ENCODE measurements at regions not wholly inside any gene's neighbourhood (a gene's known extent, or its start where the extent isn't known, plus 50 kb on each side); places are given as distances from the start of the nearest gene placed in this dataset.

- peak in 2 of 3 experiments; percentile 12 to 28; a peak in 1 of 6 replicates for TF ChIP-seq CTCF (IDR thresholded peaks at IDR 0.05 in 2 of 3, conservative IDR thresholded peaks at IDR 0.05 in 1 of 3; ENCODE audit: insufficient read depth in 2 of 3, low read depth in 1 of 3, low read length in 3 of 3)
- no peak for TF ChIP-seq RFX5 (IDR thresholded peaks at IDR 0.05; ENCODE audit: low read depth, low read length)
- TF ChIP-seq, protein P1, sequence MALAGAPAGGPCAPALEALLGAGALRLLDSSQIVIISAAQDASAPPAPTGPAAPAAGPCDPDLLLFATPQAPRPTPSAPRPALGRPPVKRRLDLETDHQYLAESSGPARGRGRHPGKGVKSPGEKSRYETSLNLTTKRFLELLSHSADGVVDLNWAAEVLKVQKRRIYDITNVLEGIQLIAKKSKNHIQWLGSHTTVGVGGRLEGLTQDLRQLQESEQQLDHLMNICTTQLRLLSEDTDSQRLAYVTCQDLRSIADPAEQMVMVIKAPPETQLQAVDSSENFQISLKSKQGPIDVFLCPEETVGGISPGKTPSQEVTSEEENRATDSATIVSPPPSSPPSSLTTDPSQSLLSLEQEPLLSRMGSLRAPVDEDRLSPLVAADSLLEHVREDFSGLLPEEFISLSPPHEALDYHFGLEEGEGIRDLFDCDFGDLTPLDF (CRISPR knock-in tag; IDR thresholded peaks at IDR 0.05) = no peak
- TF ChIP-seq HNRNPH1 (optimal IDR thresholded peaks at IDR 0.05; ENCODE audit: low read depth, low read length) = no peak
- no peak for TF ChIP-seq CBX1 (IDR thresholded peaks at IDR 0.05; ENCODE audit: low read depth)
- no peak for TF ChIP-seq EZH2 (IDR thresholded peaks at IDR 0.05; ENCODE audit: borderline replicate concordance, low read depth, low read length)
- TF ChIP-seq ZNF695 (CRISPR knock-in tag; IDR thresholded peaks at IDR 0.05) = no peak
- TF ChIP-seq CEBPB (tag; IDR thresholded peaks at IDR 0.05) = no peak
These were observed 111.3 kb upstream of the ARRDC4 start for GRCh38 chr15:97849183-97849582.

All from K562 (cell line).